ENCODE measurements at regions not wholly inside any gene's neighbourhood (a gene's known extent, or its start where the extent isn't known, plus 50 kb on each side); places are given as distances from the start of the nearest gene placed in this dataset.

DNA sequence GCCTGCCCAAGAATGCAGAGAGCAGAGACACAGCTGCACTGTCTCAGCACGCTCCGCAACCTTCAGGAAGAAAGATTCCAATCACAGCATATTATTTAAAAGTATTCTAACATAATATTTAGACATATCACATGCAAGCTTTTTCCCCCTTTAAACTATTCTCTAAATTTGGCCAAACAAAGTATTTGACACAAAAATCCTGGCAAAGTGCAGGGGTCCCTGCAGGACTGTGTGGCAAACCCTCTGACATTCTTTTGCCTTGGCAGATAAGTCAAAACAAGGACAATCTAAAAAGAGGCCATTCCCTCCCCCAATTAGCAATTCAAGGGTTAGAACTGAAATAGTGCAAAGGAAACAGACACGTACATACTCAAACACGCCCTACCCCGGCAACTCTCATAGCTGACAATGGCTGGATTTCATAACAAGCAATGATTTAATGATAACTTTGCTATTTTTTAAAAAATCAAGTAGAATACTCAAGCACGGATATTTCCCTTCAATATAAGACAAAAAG is 225.3 kb downstream of the MRPL39 start:
- TF ChIP-seq RFX5 (IDR thresholded peaks at IDR 0.05; ENCODE audit: borderline replicate concordance, low read depth, low read length): no peak
- TF ChIP-seq ATF3 (IDR thresholded peaks at IDR 0.05; ENCODE audit: insufficient read depth, low read depth, low read length): no peak
- TF ChIP-seq EZH2 (IDR thresholded peaks at IDR 0.05; ENCODE audit: low read depth, low read length, severe bottlenecking): no peak
- TF ChIP-seq, protein P1, sequence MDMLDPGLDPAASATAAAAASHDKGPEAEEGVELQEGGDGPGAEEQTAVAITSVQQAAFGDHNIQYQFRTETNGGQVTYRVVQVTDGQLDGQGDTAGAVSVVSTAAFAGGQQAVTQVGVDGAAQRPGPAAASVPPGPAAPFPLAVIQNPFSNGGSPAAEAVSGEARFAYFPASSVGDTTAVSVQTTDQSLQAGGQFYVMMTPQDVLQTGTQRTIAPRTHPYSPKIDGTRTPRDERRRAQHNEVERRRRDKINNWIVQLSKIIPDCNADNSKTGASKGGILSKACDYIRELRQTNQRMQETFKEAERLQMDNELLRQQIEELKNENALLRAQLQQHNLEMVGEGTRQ (IDR thresholded peaks at IDR 0.05; ENCODE audit: low read length): no peak
- no peak for TF ChIP-seq CTCF (IDR thresholded peaks at IDR 0.05; ENCODE audit: control extremely low read depth in 1 of 3, insufficient read depth in 1 of 3, low read depth in 1 of 3, low read length in 3 of 3)
- TF ChIP-seq RAD21 (IDR thresholded peaks at IDR 0.05 in 1 of 2, conservative IDR thresholded peaks at IDR 0.05 in 1 of 2; ENCODE audit: low read depth in 2 of 2, low read length in 2 of 2): no peak
- no peak for TF ChIP-seq CEBPB (IDR thresholded peaks at IDR 0.05; ENCODE audit: low read depth, low read length)
- no peak for TF ChIP-seq TEAD4 (IDR thresholded peaks at IDR 0.05; ENCODE audit: low read depth, low read length)
- no peak for TF ChIP-seq KDM1A (IDR thresholded peaks at IDR 0.05; ENCODE audit: borderline replicate concordance, low read length)
